Mesendoderm (in vitro differentiated cells): ENCODE measurements at regions not wholly inside any gene's neighbourhood (a gene's known extent, or its start where the extent isn't known, plus 50 kb on each side); places are given as distances from the start of the nearest gene placed in this dataset.
"Not testable (repeated sequence)": the region's sequence is repeated elsewhere in the genome, so short reads cannot be mapped to it uniquely, and the experiment has no call there.

Experiments
- DNase-seq: peaks from one replicate; pipeline ENCODE4 v3.0.0; 2013
- H2AK5ac ChIP-seq: 2 replicates; pipeline ENCODE4 v1.6.1; 2013; ENCODE audit warnings: low read length, inconsistent platforms
- H2BK120ac ChIP-seq: 2 replicates; pipeline ENCODE4 v1.6.1; 2013; ENCODE audit warnings: low read depth, mild to moderate bottlenecking, low read length, moderate library complexity, mixed read lengths
- H2BK15ac ChIP-seq: replicated peaks from 2 replicates; pipeline ENCODE4 v1.6.1; 2013; ENCODE audit warnings: low read depth, mild to moderate bottlenecking, moderate library complexity
- H2BK5ac ChIP-seq: 2 replicates; pipeline ENCODE4 v1.6.1; 2013; ENCODE audit warnings: low read length, inconsistent platforms
- H3K18ac ChIP-seq: 2 replicates; pipeline ENCODE4 v1.6.1; 2013; ENCODE audit warnings: mild to moderate bottlenecking, low read length, mixed read lengths
- H3K23ac ChIP-seq: one replicate; pipeline ENCODE4 v1.6.1; 2013; ENCODE audit warnings: low read length
- H3K27ac ChIP-seq: 2 replicates; pipeline ENCODE4 v1.5.1; 2013; ENCODE audit warnings: low read depth, mild to moderate bottlenecking, inconsistent platforms, low read length, moderate library complexity
- H3K27me3 ChIP-seq: 2 replicates; pipeline ENCODE4 v1.6.1; 2013; ENCODE audit warnings: low read length, control low read depth, mild to moderate bottlenecking, inconsistent platforms; ENCODE audit not compliant: insufficient read depth, poor library complexity
- H3K36me3 ChIP-seq: 2 replicates; pipeline ENCODE4 v1.6.1; 2013; ENCODE audit warnings: low read length, inconsistent platforms; ENCODE audit not compliant: control insufficient read depth, insufficient read depth
- H3K4ac ChIP-seq: one replicate; pipeline ENCODE4 v1.6.1; 2013; ENCODE audit warnings: low read depth, mild to moderate bottlenecking, low read length, moderate library complexity
- H3K4me1 ChIP-seq: 2 replicates; pipeline ENCODE4 v1.6.1; 2013; ENCODE audit warnings: low read depth, low read length, inconsistent platforms; ENCODE audit not compliant: control insufficient read depth
- H3K4me2 ChIP-seq: 2 replicates; pipeline ENCODE4 v1.6.1; 2013; ENCODE audit warnings: low read length
- H3K4me3 ChIP-seq: 2 replicates; pipeline ENCODE4 v1.5.1; 2013; ENCODE audit warnings: mild to moderate bottlenecking, low read length
- H3K56ac ChIP-seq: one replicate; pipeline ENCODE4 v1.6.1; 2013; ENCODE audit warnings: low read length
- H3K79me1 ChIP-seq: 2 replicates; pipeline ENCODE4 v1.6.1; 2013; ENCODE audit warnings: low read length, inconsistent platforms
- H3K79me2 ChIP-seq: 2 replicates; pipeline ENCODE4 v1.6.1; 2013; ENCODE audit warnings: mild to moderate bottlenecking, low read length; ENCODE audit not compliant: control insufficient read depth, insufficient read depth
- H3K9ac ChIP-seq: 2 replicates; pipeline ENCODE4 v1.6.1; 2013; ENCODE audit warnings: low read length, inconsistent platforms
- H4K5ac ChIP-seq: one replicate; pipeline ENCODE4 v1.6.1; 2013; ENCODE audit warnings: low read length
- H4K8ac ChIP-seq: one replicate; pipeline ENCODE4 v1.6.1; 2013; ENCODE audit warnings: low read depth, mild to moderate bottlenecking, control low read depth, low read length, moderate library complexity
- WGBS: extraction: QIAGEN DNeasy Blood & Tissue Kit; methylation state at CpG from one replicate; pipeline ENCODE4 v1.1.7; 2013; ENCODE audit warnings: low lambda C conversion rate, missing lambda C conversion rate; ENCODE audit not compliant: insufficient coverage; ENCODE audit errors: extremely low coverage; 5-methylcytosine and 5-hydroxymethylcytosine counted together

- H3K9ac ChIP-seq, H3K4ac ChIP-seq, H3K4me2 ChIP-seq, H2BK5ac ChIP-seq, H2AK5ac ChIP-seq, H3K79me2 ChIP-seq, H3K36me3 ChIP-seq, H2BK120ac ChIP-seq, H3K4me1 ChIP-seq, DNase-seq, H3K79me1 ChIP-seq, H4K8ac ChIP-seq, H2BK15ac ChIP-seq, H3K4me3 ChIP-seq, H3K23ac ChIP-seq, H3K27me3 ChIP-seq, H3K27ac ChIP-seq, H3K18ac ChIP-seq, H3K56ac ChIP-seq, H4K5ac ChIP-seq: not testable (repeated sequence)
- no CpG with 5 or more reads among the region's 8 CpGs for WGBS
These were observed 434.0 kb downstream of the CD83 start for GRCh38 chr6:14551601-14552000.

GRCh38 chr6:14552891-14553290, 435.3 kb downstream of the CD83 start:
- H2AK5ac ChIP-seq = no peak overlapping the region
- H4K5ac ChIP-seq = no peak overlapping the region
- H2BK15ac ChIP-seq = no peak overlapping the region
- H3K9ac ChIP-seq = no peak overlapping the region
- H3K4me1 ChIP-seq = no peaks in the 10 kb centered on the region
- H2BK5ac ChIP-seq = no peak overlapping the region
- H2BK120ac ChIP-seq = no peak overlapping the region
- no CpG with 5 or more reads among the region's 5 CpGs for WGBS
- H3K23ac ChIP-seq = no peak overlapping the region
- H3K56ac ChIP-seq = no peak overlapping the region
- H3K27ac ChIP-seq = no peak overlapping the region
- no peak overlapping the region for H3K4ac ChIP-seq
- H3K79me2 ChIP-seq = no peaks in the 10 kb centered on the region
- H3K4me3 ChIP-seq = no peak overlapping the region
- H3K27me3 ChIP-seq = no peaks in the 10 kb centered on the region
- no peak for DNase-seq
- H3K4me2 ChIP-seq = no peak overlapping the region
- H3K18ac ChIP-seq = no peak overlapping the region
- H3K79me1 ChIP-seq = no peaks in the 10 kb centered on the region
- H4K8ac ChIP-seq = no peak overlapping the region
- H3K36me3 ChIP-seq = no peaks in the 10 kb centered on the region

GRCh38 chr6:14553515-14553914, 435.9 kb downstream of the CD83 start:
- no peak overlapping the region for H2AK5ac ChIP-seq
- no peak overlapping the region for H2BK15ac ChIP-seq
- no peak overlapping the region for H3K23ac ChIP-seq
- no peaks in the 10 kb centered on the region for H3K27me3 ChIP-seq
- H3K4me3 ChIP-seq = no peak overlapping the region
- WGBS = no CpG with 5 or more reads among the region's 8 CpGs
- no peak for DNase-seq
- no peak overlapping the region for H3K56ac ChIP-seq
- no peak overlapping the region for H4K8ac ChIP-seq
- H3K27ac ChIP-seq = no peak overlapping the region
- no peak overlapping the region for H3K9ac ChIP-seq
- H4K5ac ChIP-seq = no peak overlapping the region
- H3K4ac ChIP-seq = no peak overlapping the region
- H3K79me2 ChIP-seq = no peaks in the 10 kb centered on the region
- H2BK120ac ChIP-seq = no peak overlapping the region
- H3K4me1 ChIP-seq = no peaks in the 10 kb centered on the region
- H3K79me1 ChIP-seq = no peaks in the 10 kb centered on the region
- H3K18ac ChIP-seq = no peak overlapping the region
- H2BK5ac ChIP-seq = no peak overlapping the region
- H3K36me3 ChIP-seq = no peaks in the 10 kb centered on the region
- no peak overlapping the region for H3K4me2 ChIP-seq

GRCh38 chr6:14555804-14556203, 438.2 kb downstream of the CD83 start:
- Histone ChIP-seq H3K56ac (no peak overlapping the region), H3K4me2 (no peak overlapping the region), H2BK120ac (no peak overlapping the region), H3K79me2 (no peaks in the 10 kb centered on the region), H3K18ac (no peak overlapping the region), H3K23ac (no peak overlapping the region), H3K27me3 (no peaks in the 10 kb centered on the region), H2BK15ac (no peak overlapping the region), H2AK5ac (no peak overlapping the region), H4K8ac (no peak overlapping the region), H3K9ac (no peak overlapping the region), H3K4me1 (no peaks in the 10 kb centered on the region), H3K4me3 (no peak overlapping the region), H3K4ac (no peak overlapping the region), H2BK5ac (no peak overlapping the region), H4K5ac (no peak overlapping the region), H3K79me1 (no peaks in the 10 kb centered on the region), H3K36me3 (no peaks in the 10 kb centered on the region), H3K27ac (no peak overlapping the region)
- no CpG with 5 or more reads among the region's 6 CpGs for WGBS
- DNase-seq = no peak

GRCh38 chr6:14559746-14560536, 442.4 kb downstream of the CD83 start:
- no peak overlapping the region for H3K27ac ChIP-seq
- no peak overlapping the region for H3K4me2 ChIP-seq
- H2BK5ac ChIP-seq = no peak overlapping the region
- no peak overlapping the region for H2AK5ac ChIP-seq
- no peaks in the 10 kb centered on the region for H3K79me2 ChIP-seq
- no peak overlapping the region for H2BK120ac ChIP-seq
- no peak overlapping the region for H3K56ac ChIP-seq
- DNase-seq = no peak
- H3K79me1 ChIP-seq = no peaks in the 10 kb centered on the region
- H4K8ac ChIP-seq = no peak overlapping the region
- H3K18ac ChIP-seq = no peak overlapping the region
- H2BK15ac ChIP-seq = no peak overlapping the region
- no peak overlapping the region for H3K23ac ChIP-seq
- H4K5ac ChIP-seq = no peak overlapping the region
- no peak overlapping the region for H3K9ac ChIP-seq
- no peaks in the 10 kb centered on the region for H3K36me3 ChIP-seq
- H3K27me3 ChIP-seq = no peaks in the 10 kb centered on the region
- H3K4me3 ChIP-seq = no peak overlapping the region
- no CpG with 5 or more reads among the region's 3 CpGs for WGBS
- H3K4me1 ChIP-seq = no peaks in the 10 kb centered on the region
- H3K4ac ChIP-seq = no peak overlapping the region

GRCh38 chr6:14561563-14561962, 444.0 kb downstream of the CD83 start:
- not testable (repeated sequence) for H3K18ac ChIP-seq, H3K4me2 ChIP-seq, H2BK5ac ChIP-seq, H3K4me3 ChIP-seq, H3K27ac ChIP-seq, H3K79me2 ChIP-seq, H2BK15ac ChIP-seq, H3K79me1 ChIP-seq, H3K23ac ChIP-seq, H3K36me3 ChIP-seq, H2AK5ac ChIP-seq, H3K56ac ChIP-seq, H2BK120ac ChIP-seq, H4K8ac ChIP-seq, H4K5ac ChIP-seq, H3K27me3 ChIP-seq, H3K4me1 ChIP-seq, H3K9ac ChIP-seq, DNase-seq, H3K4ac ChIP-seq
- WGBS = no CpG with 5 or more reads among the region's 3 CpGs
